ELF-1 (cell line): ENCODE measurements at regions not wholly inside any gene's neighbourhood (a gene's known extent, or its start where the extent isn't known, plus 50 kb on each side); places are given as distances from the start of the nearest gene placed in this dataset.

Source experiments
- DNase-seq: peaks from one replicate; pipeline ENCODE4 v3.0.0-alpha.2; 2016; ENCODE audit warnings: low read depth, low spot score

- no peak for DNase-seq
These were observed 137.3 kb upstream of the AGR3 start for GRCh38 chr7:17019106-17019505.

GRCh38 chr7:17020250-17020649 lies 138.5 kb upstream of the AGR3 start:
- DNase-seq, result no peak

- no peak for DNase-seq
These were observed 139.4 kb upstream of the AGR3 start for GRCh38 chr7:17021205-17021604.

- no peak for DNase-seq
These were observed 141.1 kb upstream of the AGR3 start for GRCh38 chr7:17022920-17023319.

GRCh38 chr7:17026269-17026668 lies 144.5 kb upstream of the AGR3 start:
- no peak for DNase-seq

- no peak for DNase-seq
These were observed 145.5 kb upstream of the AGR3 start for GRCh38 chr7:17027143-17027788.

- no peak for DNase-seq
These were observed 146.0 kb upstream of the AGR3 start for GRCh38 chr7:17027789-17028152.

- no peak for DNase-seq
These were observed 147.4 kb upstream of the AGR3 start for GRCh38 chr7:17029150-17029549.

- no peak for DNase-seq
These were observed 148.8 kb upstream of the AGR3 start for GRCh38 chr7:17030559-17030958.

GRCh38 chr7:17031906-17032551 lies 150.2 kb upstream of the AGR3 start:
- DNase-seq, result no peak

GRCh38 chr7:17033245-17033644 lies 151.5 kb upstream of the AGR3 start:
- DNase-seq, result no peak

- DNase-seq, result no peak
These were observed 154.8 kb upstream of the AGR3 start for GRCh38 chr7:17036584-17036983.

GRCh38 chr7:17037356-17037755 lies 155.6 kb upstream of the AGR3 start:
- no peak for DNase-seq

GRCh38 chr7:17038160-17038782 lies 156.5 kb upstream of the AGR3 start:
- DNase-seq, result no peak

- DNase-seq, result no peak
These were observed 157.0 kb upstream of the AGR3 start for GRCh38 chr7:17038783-17039170.

- no peak for DNase-seq
These were observed 157.6 kb upstream of the AGR3 start for GRCh38 chr7:17039372-17039771.

- no peak for DNase-seq
These were observed 158.9 kb upstream of the AGR3 start for GRCh38 chr7:17040716-17041115.

- DNase-seq, result no peak
These were observed 159.5 kb upstream of the AGR3 start for GRCh38 chr7:17041324-17041723.

- no peak for DNase-seq
These were observed 160.4 kb upstream of the AGR3 start for GRCh38 chr7:17042211-17042610.

GRCh38 chr7:17043012-17043877 lies 161.5 kb upstream of the AGR3 start:
- no peak for DNase-seq

GRCh38 chr7:17044396-17044795 lies 162.6 kb upstream of the AGR3 start:
- no peak for DNase-seq

GRCh38 chr7:17044861-17045260 lies 163.1 kb upstream of the AGR3 start:
- no peak for DNase-seq
